ENCODE measurements at regions not wholly inside any gene's neighbourhood (a gene's known extent, or its start where the extent isn't known, plus 50 kb on each side); places are given as distances from the start of the nearest gene placed in this dataset.

GRCh38 chr17:59451706-59452105, 113.7 kb upstream of the DHX40 start:
- Histone ChIP-seq H3K4me3 (ENCODE audit: insufficient read depth, low read depth, low read length) (no peak overlapping the region), H3K27me3 (ENCODE audit: control insufficient read depth, insufficient read depth, low read length) (no peaks in the 10 kb centered on the region), H3K36me3 (replicated peaks; ENCODE audit: control insufficient read depth, insufficient read depth, low read length) (no peaks in the 10 kb centered on the region)
- DNase-seq: peak; percentile 40

- no peak for DNase-seq
- Histone ChIP-seq H3K36me3 (replicated peaks; ENCODE audit: control insufficient read depth, insufficient read depth, low read length) (no peaks in the 10 kb centered on the region), H3K27me3 (ENCODE audit: control insufficient read depth, insufficient read depth, low read length) (no peaks in the 10 kb centered on the region), H3K4me3 (ENCODE audit: insufficient read depth, low read depth, low read length) (no peak overlapping the region)
Observed at GRCh38 chr17:59454633-59455105, 110.7 kb upstream of the DHX40 start.

DNA sequence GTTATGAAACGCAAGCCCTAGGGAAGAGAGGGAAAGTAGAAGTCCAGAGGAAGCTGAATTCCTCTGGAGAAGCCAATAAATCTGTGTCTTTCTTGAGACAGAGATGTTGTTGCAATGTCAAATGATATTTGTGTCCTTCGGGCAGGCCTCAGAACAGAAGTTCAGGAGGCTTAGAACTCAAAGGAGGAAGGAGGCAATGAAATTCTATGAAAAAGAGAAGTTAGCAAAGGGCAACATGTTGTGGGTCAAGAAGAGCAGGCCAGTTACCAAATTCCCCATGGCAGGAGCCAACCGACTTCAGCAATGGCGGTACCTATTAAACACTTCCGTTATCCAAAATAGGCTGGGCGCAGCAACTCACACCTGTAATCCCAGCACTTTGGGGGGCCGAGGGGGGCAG, 109.0 kb upstream of the DHX40 start:
- no peak overlapping the region for H3K4me3 ChIP-seq (ENCODE audit: insufficient read depth, low read depth, low read length)
- no peaks in the 10 kb centered on the region for H3K36me3 ChIP-seq (replicated peaks; ENCODE audit: control insufficient read depth, insufficient read depth, low read length)
- no peaks in the 10 kb centered on the region for H3K27me3 ChIP-seq (ENCODE audit: control insufficient read depth, insufficient read depth, low read length)
- DNase-seq: no peak

DNA sequence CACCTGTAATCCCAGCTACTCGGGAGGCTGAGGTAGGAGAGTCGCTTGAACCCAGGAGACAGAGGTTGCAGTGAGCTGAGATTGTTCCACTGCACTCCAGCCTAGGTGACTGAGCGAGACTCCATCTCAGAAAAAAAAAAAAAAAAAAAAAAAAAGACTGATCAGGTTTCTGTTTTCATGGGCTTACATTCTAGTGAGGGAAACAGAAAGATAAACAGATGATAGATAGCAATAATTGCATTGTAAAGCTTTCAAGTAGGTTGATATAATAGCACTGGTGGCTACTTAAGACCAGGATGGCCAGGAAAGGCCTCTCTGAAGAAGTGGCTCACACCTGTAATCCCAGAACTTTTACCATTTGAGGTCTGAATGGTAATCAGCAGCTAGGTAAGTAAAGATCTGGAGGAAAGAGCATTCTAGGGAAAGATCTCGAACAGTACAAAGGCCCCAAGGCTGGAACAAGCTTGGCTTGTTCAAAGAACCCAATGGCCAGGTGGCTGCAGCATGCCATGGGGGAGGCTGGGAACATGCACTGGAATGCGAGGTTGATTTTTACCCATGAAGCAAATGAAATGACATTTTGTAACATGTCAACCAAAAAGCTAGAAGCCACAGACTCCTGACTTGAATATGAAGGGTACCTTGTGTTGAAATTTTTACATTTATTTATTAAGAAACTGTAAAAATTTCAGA, 108.3 kb upstream of the DHX40 start:
- H3K4me3 ChIP-seq (ENCODE audit: insufficient read depth, low read depth, low read length): no peak overlapping the region
- no peaks in the 10 kb centered on the region for H3K27me3 ChIP-seq (ENCODE audit: control insufficient read depth, insufficient read depth, low read length)
- H3K36me3 ChIP-seq (replicated peaks; ENCODE audit: control insufficient read depth, insufficient read depth, low read length): no peaks in the 10 kb centered on the region
- DNase-seq: no peak

DNA sequence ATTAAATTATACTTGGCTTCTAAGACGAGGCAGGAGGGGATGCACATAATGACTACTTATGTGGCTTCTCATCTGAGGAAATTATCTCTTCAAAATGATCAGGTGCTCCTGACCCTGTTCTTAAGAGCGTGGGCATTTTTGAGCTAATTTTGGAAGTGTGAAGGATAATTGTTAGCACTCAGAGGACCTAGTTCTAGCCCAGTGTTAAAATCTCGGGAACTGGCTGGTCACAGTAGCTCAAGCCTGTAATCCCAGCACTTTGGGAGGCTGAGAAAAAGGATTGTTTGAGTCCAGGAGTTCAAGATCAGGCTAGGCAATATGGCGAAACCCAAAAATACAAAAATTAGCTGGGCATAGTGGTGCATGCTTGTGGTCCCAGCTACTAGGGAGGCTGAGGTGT, 103.0 kb upstream of the DHX40 start:
- no peak for DNase-seq
- Histone ChIP-seq H3K4me3 (ENCODE audit: insufficient read depth, low read depth, low read length) (no peak overlapping the region), H3K36me3 (replicated peaks; ENCODE audit: control insufficient read depth, insufficient read depth, low read length) (no peaks in the 10 kb centered on the region), H3K27me3 (ENCODE audit: control insufficient read depth, insufficient read depth, low read length) (no peaks in the 10 kb centered on the region)

DNA sequence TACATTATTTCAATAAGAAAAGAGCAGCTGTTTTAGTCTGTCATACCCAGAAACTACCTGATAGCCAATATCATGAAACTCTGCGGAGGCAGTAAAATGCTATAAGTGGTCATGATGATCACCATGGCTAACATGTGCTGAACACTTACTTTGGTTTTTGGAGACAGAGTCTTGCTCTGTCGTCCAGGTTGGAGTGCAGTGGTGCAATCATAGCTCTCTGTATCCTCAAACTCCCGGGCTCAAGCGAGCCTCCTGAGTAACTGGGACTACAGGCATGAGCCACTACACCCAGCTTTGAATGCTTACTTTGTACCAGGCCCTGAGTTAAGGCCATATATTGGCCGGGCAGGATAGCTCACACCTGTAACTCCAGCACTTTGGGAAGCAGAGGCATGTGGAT, 101.2 kb upstream of the DHX40 start:
- H3K27me3 ChIP-seq (ENCODE audit: control insufficient read depth, insufficient read depth, low read length): no peaks in the 10 kb centered on the region
- DNase-seq: no peak

DNA sequence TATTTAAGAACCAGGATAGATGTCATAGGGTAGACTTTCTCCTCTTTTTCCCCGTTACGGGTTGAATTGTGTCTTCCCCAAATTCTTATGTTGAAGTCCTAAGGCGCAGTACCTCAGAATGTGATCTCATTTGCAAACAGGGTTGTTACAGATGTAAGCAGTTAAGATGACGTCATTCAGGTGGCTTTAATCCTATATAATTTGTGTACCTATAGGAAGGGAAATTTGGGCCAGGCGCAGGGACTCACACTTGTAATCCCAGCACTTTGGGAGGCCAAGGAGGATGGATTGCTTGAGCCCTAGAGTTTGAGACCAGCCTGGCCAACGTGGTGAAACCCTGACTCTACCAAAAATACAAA, 99.5 kb upstream of the DHX40 start:
- Histone ChIP-seq H3K27me3 (ENCODE audit: control insufficient read depth, insufficient read depth, low read length) (no peaks in the 10 kb centered on the region), H3K36me3 (replicated peaks; ENCODE audit: control insufficient read depth, insufficient read depth, low read length) (no peaks in the 10 kb centered on the region), H3K4me3 (ENCODE audit: insufficient read depth, low read depth, low read length) (no peak overlapping the region)
- DNase-seq: no peak

More for the DNA sequence above, 101.2 kb upstream of the DHX40 start:
- no peak overlapping the region for H3K4me3 ChIP-seq (ENCODE audit: insufficient read depth, low read depth, low read length)
- H3K36me3 ChIP-seq (replicated peaks; ENCODE audit: control insufficient read depth, insufficient read depth, low read length): no peaks in the 10 kb centered on the region

DNA sequence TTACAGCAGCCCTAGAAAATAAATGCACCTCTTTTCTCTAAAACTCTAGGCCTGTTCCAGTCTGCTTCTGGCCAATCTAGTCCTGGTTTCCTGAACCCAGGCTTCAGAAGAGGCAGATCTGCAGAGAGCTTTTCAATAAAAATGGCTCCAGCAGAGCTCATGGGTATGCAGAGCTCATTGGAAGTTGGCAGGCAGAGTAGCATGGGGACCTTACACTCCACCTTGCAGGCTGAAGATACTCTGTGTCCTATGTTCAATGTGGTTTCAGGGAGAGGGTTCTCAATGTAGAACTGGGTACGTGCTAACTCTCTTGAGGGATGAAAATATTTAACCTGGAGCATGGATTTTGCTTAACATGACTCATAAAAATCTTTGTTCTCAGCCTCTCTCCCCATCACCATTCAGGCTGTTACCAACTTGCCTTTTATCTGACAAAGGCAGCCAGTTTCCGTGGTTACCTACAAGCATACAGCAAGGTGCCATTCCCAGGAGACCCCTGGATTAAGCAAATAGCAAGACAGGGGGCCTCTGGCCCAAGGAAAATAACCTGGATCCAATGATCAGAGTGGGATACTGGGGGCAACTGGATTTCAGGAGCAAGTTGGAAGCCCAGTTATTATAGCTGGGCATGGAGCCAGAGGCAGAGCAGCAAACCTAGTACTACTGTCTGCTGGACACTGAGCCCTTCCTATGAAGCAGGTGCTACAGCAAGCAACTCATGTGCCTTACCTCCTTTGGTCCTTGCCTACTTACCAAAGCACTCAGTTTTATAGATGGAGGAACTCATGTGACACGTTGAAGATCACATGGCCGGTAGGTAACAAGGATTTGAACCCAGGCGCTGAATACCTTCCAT, 98.2 kb upstream of the DHX40 start:
- Histone ChIP-seq H3K27me3 (ENCODE audit: control insufficient read depth, insufficient read depth, low read length) (no peaks in the 10 kb centered on the region), H3K36me3 (replicated peaks; ENCODE audit: control insufficient read depth, insufficient read depth, low read length) (no peaks in the 10 kb centered on the region), H3K4me3 (ENCODE audit: insufficient read depth, low read depth, low read length) (no peak overlapping the region)
- DNase-seq: no peak

DNA sequence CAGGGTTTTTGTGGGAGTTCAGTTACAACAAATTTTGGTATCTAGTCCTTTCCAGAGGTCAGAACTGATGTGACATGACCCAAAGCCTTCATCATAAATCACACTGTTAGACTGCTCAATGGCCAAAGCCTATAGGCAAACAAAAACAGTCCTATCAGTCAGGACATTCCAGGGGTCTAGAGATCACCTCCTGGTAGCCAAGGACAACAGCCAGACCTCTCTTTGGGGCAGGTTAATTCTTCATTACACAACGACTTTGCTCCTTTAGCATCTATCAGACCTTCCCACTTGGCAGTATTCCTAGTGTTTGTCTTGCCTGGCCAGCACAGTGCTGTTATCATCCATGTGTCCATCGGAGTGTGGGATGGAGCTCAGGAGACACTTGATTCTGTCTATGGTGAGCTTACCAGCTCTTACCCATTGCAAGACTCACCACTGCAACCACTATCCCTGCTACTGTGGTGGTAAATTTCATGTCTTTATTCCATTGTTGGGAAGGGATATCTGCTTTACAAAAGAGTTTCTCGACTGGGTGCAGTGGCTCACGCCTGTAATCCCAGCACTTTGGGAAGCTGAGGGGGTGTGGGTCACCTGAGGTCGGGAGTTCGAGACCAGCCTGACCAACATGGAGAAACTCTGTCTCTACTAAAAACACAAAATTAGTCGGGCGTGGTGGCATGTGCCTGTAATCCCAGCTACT, 95.5 kb upstream of the DHX40 start:
- H3K36me3 ChIP-seq (replicated peaks; ENCODE audit: control insufficient read depth, insufficient read depth, low read length): no peaks in the 10 kb centered on the region
- H3K4me3 ChIP-seq (ENCODE audit: insufficient read depth, low read depth, low read length): no peak overlapping the region
- DNase-seq: no peak
- no peaks in the 10 kb centered on the region for H3K27me3 ChIP-seq (ENCODE audit: control insufficient read depth, insufficient read depth, low read length)

DNA sequence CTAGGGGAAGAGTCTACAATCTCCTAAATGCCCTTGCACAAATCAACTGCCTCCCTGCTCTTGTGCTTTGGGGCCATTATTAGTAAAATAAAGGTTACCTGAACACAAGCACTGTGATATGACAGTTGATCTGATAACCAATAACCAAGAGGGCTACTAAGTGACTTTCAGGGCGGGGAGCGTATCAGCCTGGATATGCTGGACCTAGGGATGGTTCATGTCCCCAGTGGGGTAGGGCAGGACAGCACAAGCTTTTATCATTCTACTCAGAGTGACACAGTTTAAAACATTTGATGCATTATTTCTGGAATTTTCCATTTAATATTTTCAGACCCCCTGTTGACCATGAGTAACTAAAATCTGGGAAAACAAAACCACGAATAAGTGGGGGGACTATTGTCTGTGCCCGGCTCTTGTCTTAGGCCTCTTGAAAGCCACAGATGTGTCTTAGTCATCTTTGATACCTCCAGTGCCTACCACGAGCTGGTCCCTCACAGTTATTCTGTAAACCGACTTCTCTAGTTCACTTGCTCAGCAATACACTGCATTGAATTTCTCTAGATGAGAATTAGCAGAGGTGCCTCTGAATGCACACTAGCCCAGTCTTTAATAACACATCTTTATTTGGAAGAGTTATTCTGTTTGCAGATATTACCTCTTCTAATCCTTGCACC, 94.6 kb upstream of the DHX40 start:
- Histone ChIP-seq H3K36me3 (replicated peaks; ENCODE audit: control insufficient read depth, insufficient read depth, low read length) (no peaks in the 10 kb centered on the region), H3K4me3 (ENCODE audit: insufficient read depth, low read depth, low read length) (no peak overlapping the region)
- no peak for DNase-seq

DNA sequence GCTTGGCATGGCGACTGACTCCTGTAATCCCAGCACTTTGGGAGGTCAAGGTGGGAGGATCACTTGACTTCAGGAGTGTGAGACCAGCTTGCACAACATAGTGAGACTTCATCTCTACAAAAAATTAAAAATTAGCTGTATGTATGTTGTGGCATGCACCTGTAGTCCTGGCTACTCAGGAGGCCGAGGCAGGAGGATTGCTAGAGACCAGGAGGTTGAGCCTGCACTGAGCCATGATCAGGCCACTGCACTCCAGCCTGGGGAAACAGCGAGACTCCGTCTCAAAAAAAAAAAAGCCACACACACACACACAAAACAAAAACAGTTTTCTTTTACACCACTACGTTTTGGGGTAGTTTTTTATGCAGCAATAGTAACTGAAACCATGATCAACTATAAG, 89.0 kb upstream of the DHX40 start:
- Histone ChIP-seq H3K27me3 (ENCODE audit: control insufficient read depth, insufficient read depth, low read length) (no peaks in the 10 kb centered on the region), H3K36me3 (replicated peaks; ENCODE audit: control insufficient read depth, insufficient read depth, low read length) (no peaks in the 10 kb centered on the region), H3K4me3 (ENCODE audit: insufficient read depth, low read depth, low read length) (no peak overlapping the region)
- no peak for DNase-seq

More for the DNA sequence above, 94.6 kb upstream of the DHX40 start:
- H3K27me3 ChIP-seq (ENCODE audit: control insufficient read depth, insufficient read depth, low read length): no peaks in the 10 kb centered on the region

GRCh38 chr17:59479141-59479540, 86.3 kb upstream of the DHX40 start:
- no peaks in the 10 kb centered on the region for H3K27me3 ChIP-seq (ENCODE audit: control insufficient read depth, insufficient read depth, low read length)
- no peak overlapping the region for H3K4me3 ChIP-seq (ENCODE audit: insufficient read depth, low read depth, low read length)
- DNase-seq: no peak
- H3K36me3 ChIP-seq (replicated peaks; ENCODE audit: control insufficient read depth, insufficient read depth, low read length): no peaks in the 10 kb centered on the region

GRCh38 chr17:59483860-59484259, 81.5 kb upstream of the DHX40 start:
- Histone ChIP-seq H3K36me3 (replicated peaks; ENCODE audit: control insufficient read depth, insufficient read depth, low read length) (no peaks in the 10 kb centered on the region), H3K27me3 (ENCODE audit: control insufficient read depth, insufficient read depth, low read length) (no peaks in the 10 kb centered on the region), H3K4me3 (ENCODE audit: insufficient read depth, low read depth, low read length) (no peak overlapping the region)
- no peak for DNase-seq

DNA sequence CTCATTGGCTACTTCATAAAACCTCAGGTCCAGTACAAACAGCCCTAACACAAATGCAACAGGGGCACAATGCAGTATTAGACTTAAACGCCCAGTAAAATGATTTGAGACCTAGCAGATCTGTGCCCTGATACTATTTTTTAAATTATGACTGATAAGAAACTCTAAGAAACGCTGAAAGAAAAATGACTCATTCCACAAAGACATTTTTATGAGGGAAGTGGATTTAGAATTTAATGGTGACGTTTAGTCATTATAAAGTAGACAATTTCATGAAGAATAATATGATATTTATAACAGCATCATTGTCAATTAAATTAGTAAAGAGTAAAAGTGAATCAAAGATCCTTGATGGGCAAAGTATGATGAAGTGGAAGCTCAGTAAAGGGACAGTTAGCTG, 80.4 kb upstream of the DHX40 start:
- no peak for DNase-seq
- no peaks in the 10 kb centered on the region for H3K36me3 ChIP-seq (replicated peaks; ENCODE audit: control insufficient read depth, insufficient read depth, low read length)
- H3K4me3 ChIP-seq (ENCODE audit: insufficient read depth, low read depth, low read length): no peak overlapping the region
- H3K27me3 ChIP-seq (ENCODE audit: control insufficient read depth, insufficient read depth, low read length): no peaks in the 10 kb centered on the region
